Gastrocnemius medialis (tissue), 4 donors: ENCODE measurements at regions not wholly inside any gene's neighbourhood (a gene's known extent, or its start where the extent isn't known, plus 50 kb on each side); places are given as distances from the start of the nearest gene placed in this dataset.

Experiments used
- CTCF ChIP-seq, 5 experiments: fragments of 450-650 bp in 3 of 5; fragments of 200-600 bp in 2 of 5; sonication (generic) in 2 of 5; IDR thresholded peaks in 4 of 5; conservative IDR thresholded peaks in 1 of 5; 1 replicate in 4 of 5; 2 replicates in 1 of 5; pipeline ENCODE4 v1.5.1; 2016 to 2019; ENCODE audit warnings: antibody characterized with exemption in 5 of 5, mild to moderate bottlenecking in 3 of 5, moderate library complexity in 3 of 5
- POLR2A ChIP-seq, 2 donors: fragments of 450-650 bp; IDR thresholded peaks; one replicate each; pipeline ENCODE4 v1.6.1; 2017; ENCODE audit warnings: antibody characterized with exemption in 2 of 2, mild to moderate bottlenecking in 2 of 2, moderate library complexity in 2 of 2

DNA sequence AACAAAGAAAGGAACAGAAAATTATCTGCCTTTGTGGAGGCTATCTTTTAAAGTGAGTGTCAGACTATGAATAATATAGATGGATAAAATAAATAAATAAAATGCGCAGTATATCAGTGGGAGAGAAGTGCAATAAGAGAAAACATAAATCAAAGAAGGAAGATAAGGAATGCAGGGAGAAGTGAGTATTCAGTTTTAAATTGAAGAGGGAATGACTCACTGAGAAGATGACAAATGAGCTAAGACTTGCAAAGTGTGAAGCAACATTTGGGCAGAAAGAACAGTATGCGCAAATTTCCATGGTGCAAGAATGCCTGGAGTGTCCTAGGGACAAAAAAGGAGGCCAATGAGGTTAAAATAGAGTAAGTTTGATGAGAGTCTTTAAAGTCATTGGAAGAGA is 1300.1 kb upstream of the ALCAM start:
- TF ChIP-seq CTCF (IDR thresholded peaks at IDR 0.05 in 4 of 5, conservative IDR thresholded peaks at IDR 0.05 in 1 of 5) (no peak), POLR2A (IDR thresholded peaks at IDR 0.05) (no peak)
